ENCODE measurements at regions not wholly inside any gene's neighbourhood (a gene's known extent, or its start where the extent isn't known, plus 50 kb on each side); places are given as distances from the start of the nearest gene placed in this dataset.

DNA sequence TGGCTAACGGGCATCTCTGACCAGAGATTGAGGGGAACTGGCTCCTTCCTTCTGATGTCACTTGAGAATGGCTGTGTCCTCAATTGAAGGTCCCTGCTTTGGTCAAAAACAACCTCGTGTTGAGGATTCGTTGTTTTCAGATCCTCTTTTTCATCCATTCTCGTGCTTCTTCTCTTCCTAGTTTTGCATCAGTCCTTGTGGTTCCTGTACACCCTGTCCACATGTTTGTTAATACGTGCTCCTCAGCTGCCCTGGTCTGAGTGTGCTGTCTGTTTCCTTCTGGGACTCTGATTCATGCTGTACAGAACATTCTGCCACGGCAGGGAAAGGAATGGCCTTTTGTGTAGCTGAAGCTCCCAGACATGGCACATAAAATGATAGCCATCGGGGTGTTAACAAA is 863.2 kb upstream of the GOT2 start:
- TF ChIP-seq RXRA (IDR thresholded peaks at IDR 0.05) (no peak), JUND (IDR thresholded peaks at IDR 0.05) (no peak), RAD21 (IDR thresholded peaks at IDR 0.05) (no peak), GABPA (IDR thresholded peaks at IDR 0.05 in 1 of 2, conservative IDR thresholded peaks at IDR 0.05 in 1 of 2) (no peak), HNF4G (IDR thresholded peaks at IDR 0.05) (no peak), FOXA2 (IDR thresholded peaks at IDR 0.05) (no peak), TAF1 (conservative IDR thresholded peaks at IDR 0.05) (no peak), HNF4A (conservative IDR thresholded peaks at IDR 0.05) (no peak), SP1 (IDR thresholded peaks at IDR 0.05) (no peak), NR2F2 (IDR thresholded peaks at IDR 0.05) (no peak), YY1 (IDR thresholded peaks at IDR 0.05) (no peak), EGR1 (IDR thresholded peaks at IDR 0.05; ENCODE audit: low read depth in 2 of 2) (no peak), FOXA1 (IDR thresholded peaks at IDR 0.05) (no peak)
- TF ChIP-seq, protein P1, sequence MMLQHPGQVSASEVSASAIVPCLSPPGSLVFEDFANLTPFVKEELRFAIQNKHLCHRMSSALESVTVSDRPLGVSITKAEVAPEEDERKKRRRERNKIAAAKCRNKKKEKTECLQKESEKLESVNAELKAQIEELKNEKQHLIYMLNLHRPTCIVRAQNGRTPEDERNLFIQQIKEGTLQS (IDR thresholded peaks at IDR 0.05): no peak
- TF ChIP-seq, protein P2, sequence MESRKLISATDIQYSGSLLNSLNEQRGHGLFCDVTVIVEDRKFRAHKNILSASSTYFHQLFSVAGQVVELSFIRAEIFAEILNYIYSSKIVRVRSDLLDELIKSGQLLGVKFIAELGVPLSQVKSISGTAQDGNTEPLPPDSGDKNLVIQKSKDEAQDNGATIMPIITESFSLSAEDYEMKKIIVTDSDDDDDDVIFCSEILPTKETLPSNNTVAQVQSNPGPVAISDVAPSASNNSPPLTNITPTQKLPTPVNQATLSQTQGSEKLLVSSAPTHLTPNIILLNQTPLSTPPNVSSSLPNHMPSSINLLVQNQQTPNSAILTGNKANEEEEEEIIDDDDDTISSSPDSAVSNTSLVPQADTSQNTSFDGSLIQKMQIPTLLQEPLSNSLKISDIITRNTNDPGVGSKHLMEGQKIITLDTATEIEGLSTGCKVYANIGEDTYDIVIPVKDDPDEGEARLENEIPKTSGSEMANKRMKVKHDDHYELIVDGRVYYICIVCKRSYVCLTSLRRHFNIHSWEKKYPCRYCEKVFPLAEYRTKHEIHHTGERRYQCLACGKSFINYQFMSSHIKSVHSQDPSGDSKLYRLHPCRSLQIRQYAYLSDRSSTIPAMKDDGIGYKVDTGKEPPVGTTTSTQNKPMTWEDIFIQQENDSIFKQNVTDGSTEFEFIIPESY (IDR thresholded peaks at IDR 0.05): no peak
- TF ChIP-seq, protein P3, sequence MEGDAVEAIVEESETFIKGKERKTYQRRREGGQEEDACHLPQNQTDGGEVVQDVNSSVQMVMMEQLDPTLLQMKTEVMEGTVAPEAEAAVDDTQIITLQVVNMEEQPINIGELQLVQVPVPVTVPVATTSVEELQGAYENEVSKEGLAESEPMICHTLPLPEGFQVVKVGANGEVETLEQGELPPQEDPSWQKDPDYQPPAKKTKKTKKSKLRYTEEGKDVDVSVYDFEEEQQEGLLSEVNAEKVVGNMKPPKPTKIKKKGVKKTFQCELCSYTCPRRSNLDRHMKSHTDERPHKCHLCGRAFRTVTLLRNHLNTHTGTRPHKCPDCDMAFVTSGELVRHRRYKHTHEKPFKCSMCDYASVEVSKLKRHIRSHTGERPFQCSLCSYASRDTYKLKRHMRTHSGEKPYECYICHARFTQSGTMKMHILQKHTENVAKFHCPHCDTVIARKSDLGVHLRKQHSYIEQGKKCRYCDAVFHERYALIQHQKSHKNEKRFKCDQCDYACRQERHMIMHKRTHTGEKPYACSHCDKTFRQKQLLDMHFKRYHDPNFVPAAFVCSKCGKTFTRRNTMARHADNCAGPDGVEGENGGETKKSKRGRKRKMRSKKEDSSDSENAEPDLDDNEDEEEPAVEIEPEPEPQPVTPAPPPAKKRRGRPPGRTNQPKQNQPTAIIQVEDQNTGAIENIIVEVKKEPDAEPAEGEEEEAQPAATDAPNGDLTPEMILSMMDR (IDR thresholded peaks at IDR 0.05; ENCODE audit: low read depth, low read length, missing input control): no peak
- TF ChIP-seq, protein P4, sequence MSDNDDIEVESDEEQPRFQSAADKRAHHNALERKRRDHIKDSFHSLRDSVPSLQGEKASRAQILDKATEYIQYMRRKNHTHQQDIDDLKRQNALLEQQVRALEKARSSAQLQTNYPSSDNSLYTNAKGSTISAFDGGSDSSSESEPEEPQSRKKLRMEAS (IDR thresholded peaks at IDR 0.05): no peak
- TF ChIP-seq, protein P5, sequence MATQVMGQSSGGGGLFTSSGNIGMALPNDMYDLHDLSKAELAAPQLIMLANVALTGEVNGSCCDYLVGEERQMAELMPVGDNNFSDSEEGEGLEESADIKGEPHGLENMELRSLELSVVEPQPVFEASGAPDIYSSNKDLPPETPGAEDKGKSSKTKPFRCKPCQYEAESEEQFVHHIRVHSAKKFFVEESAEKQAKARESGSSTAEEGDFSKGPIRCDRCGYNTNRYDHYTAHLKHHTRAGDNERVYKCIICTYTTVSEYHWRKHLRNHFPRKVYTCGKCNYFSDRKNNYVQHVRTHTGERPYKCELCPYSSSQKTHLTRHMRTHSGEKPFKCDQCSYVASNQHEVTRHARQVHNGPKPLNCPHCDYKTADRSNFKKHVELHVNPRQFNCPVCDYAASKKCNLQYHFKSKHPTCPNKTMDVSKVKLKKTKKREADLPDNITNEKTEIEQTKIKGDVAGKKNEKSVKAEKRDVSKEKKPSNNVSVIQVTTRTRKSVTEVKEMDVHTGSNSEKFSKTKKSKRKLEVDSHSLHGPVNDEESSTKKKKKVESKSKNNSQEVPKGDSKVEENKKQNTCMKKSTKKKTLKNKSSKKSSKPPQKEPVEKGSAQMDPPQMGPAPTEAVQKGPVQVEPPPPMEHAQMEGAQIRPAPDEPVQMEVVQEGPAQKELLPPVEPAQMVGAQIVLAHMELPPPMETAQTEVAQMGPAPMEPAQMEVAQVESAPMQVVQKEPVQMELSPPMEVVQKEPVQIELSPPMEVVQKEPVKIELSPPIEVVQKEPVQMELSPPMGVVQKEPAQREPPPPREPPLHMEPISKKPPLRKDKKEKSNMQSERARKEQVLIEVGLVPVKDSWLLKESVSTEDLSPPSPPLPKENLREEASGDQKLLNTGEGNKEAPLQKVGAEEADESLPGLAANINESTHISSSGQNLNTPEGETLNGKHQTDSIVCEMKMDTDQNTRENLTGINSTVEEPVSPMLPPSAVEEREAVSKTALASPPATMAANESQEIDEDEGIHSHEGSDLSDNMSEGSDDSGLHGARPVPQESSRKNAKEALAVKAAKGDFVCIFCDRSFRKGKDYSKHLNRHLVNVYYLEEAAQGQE (IDR thresholded peaks at IDR 0.05): no peak
- H3K36me3 ChIP-seq (ENCODE audit: control insufficient read depth in 4 of 4, insufficient read depth in 3 of 4, low read depth in 1 of 4, low read length in 3 of 4): no peaks in the 10 kb centered on the region
- H3K27ac ChIP-seq (ENCODE audit: low read depth in 1 of 2, low read length in 2 of 2): no peak overlapping the region
- no peaks in the 10 kb centered on the region for H3K9me3 ChIP-seq (ENCODE audit: control insufficient read depth in 4 of 4, low read length in 3 of 4)
- no peak overlapping the region for H3K4me3 ChIP-seq (ENCODE audit: low read depth in 1 of 3, low read length in 3 of 3)
- 65% methylated on average over 7 of the region's 7 CpGs for WGBS
- H3K4me1 ChIP-seq (ENCODE audit: control insufficient read depth in 4 of 4, insufficient read depth in 4 of 4, low read length in 3 of 4): no peaks in the 10 kb centered on the region
- peaks cover 0 to 2% (median 0%) of the 10 kb centered on the region in 4 donors for H3K27me3 ChIP-seq (ENCODE audit: control insufficient read depth in 4 of 4, insufficient read depth in 4 of 4, low read length in 3 of 4)
- no peak for DNase-seq (ENCODE audit: low spot score)
- H3K9ac ChIP-seq (ENCODE audit: low read depth in 1 of 2, low read length in 2 of 2): no peak overlapping the region

Data from liver (tissue), 8 donors.